HuH-7.5 (cell line): ENCODE measurements at regions not wholly inside any gene's neighbourhood (a gene's known extent, or its start where the extent isn't known, plus 50 kb on each side); places are given as distances from the start of the nearest gene placed in this dataset.
"Not testable (repeated sequence)": the region's sequence is repeated elsewhere in the genome, so short reads cannot be mapped to it uniquely, and the experiment has no call there.

Experiments used
- DNase-seq: peaks from one replicate; pipeline ENCODE4 v3.0.0; 2011; ENCODE audit warnings: low spot score

GRCh38 chr13:91236921-91237320 is 110.6 kb upstream of the MIR17HG start:
- no peak for DNase-seq

- DNase-seq = no peak
Observed at GRCh38 chr13:91238036-91238435, 109.5 kb upstream of the MIR17HG start.

GRCh38 chr13:91240341-91240740 is 107.1 kb upstream of the MIR17HG start:
- no peak for DNase-seq

GRCh38 chr13:91241221-91241933 is 106.1 kb upstream of the MIR17HG start:
- no peak for DNase-seq

GRCh38 chr13:91242652-91243051 is 104.8 kb upstream of the MIR17HG start:
- no peak for DNase-seq

GRCh38 chr13:91245288-91245687 is 102.2 kb upstream of the MIR17HG start:
- no peak for DNase-seq

GRCh38 chr13:91247768-91248167 is 99.7 kb upstream of the MIR17HG start:
- DNase-seq = no peak

- DNase-seq = no peak
Observed at GRCh38 chr13:91248249-91248648, 99.2 kb upstream of the MIR17HG start.

- DNase-seq = no peak
Observed at GRCh38 chr13:91249370-91249769, 98.1 kb upstream of the MIR17HG start.

GRCh38 chr13:91249861-91250260 is 97.6 kb upstream of the MIR17HG start:
- no peak for DNase-seq

- DNase-seq = not testable (repeated sequence)
Observed at GRCh38 chr13:91251573-91251972, 95.9 kb upstream of the MIR17HG start.

GRCh38 chr13:91264484-91264883 is 83.0 kb upstream of the MIR17HG start:
- DNase-seq = no peak

GRCh38 chr13:91269237-91269636 is 78.2 kb upstream of the MIR17HG start:
- no peak for DNase-seq

- DNase-seq = no peak
Observed at GRCh38 chr13:91270031-91270430, 77.5 kb upstream of the MIR17HG start.

GRCh38 chr13:91272235-91272777 is 75.2 kb upstream of the MIR17HG start:
- DNase-seq = no peak

- no peak for DNase-seq
Observed at GRCh38 chr13:91273675-91274074, 73.8 kb upstream of the MIR17HG start.

- DNase-seq = no peak
Observed at GRCh38 chr13:91277013-91277676, 70.3 kb upstream of the MIR17HG start.

GRCh38 chr13:91278291-91278690 is 69.2 kb upstream of the MIR17HG start:
- DNase-seq = no peak

GRCh38 chr13:91278888-91279287 is 68.6 kb upstream of the MIR17HG start:
- no peak for DNase-seq

GRCh38 chr13:91280801-91281200 is 66.7 kb upstream of the MIR17HG start:
- no peak for DNase-seq

GRCh38 chr13:91284335-91284734 is 63.2 kb upstream of the MIR17HG start:
- no peak for DNase-seq

GRCh38 chr13:91286317-91286716 is 61.2 kb upstream of the MIR17HG start:
- no peak for DNase-seq

GRCh38 chr13:91291078-91291477 is 56.4 kb upstream of the MIR17HG start:
- no peak for DNase-seq
